ENCODE measurements at regions not wholly inside any gene's neighbourhood (a gene's known extent, or its start where the extent isn't known, plus 50 kb on each side); places are given as distances from the start of the nearest gene placed in this dataset.
"Not testable (repeated sequence)": the region's sequence is repeated elsewhere in the genome, so short reads cannot be mapped to it uniquely, and the experiment has no call there.

- Histone ChIP-seq H3K27me3 (no peaks in the 10 kb centered on the region), H3K27ac (no peak overlapping the region), H3K36me3 (no peaks in the 10 kb centered on the region), H3K4me1 (no peaks in the 10 kb centered on the region), H3K9me3 (no peaks in the 10 kb centered on the region), H3K4me3 (no peak overlapping the region)
- TF ChIP-seq POLR2AphosphoS5 (IDR thresholded peaks at IDR 0.05) (no peak), POLR2A (IDR thresholded peaks at IDR 0.05) (no peak)
- TF ChIP-seq, protein P1, sequence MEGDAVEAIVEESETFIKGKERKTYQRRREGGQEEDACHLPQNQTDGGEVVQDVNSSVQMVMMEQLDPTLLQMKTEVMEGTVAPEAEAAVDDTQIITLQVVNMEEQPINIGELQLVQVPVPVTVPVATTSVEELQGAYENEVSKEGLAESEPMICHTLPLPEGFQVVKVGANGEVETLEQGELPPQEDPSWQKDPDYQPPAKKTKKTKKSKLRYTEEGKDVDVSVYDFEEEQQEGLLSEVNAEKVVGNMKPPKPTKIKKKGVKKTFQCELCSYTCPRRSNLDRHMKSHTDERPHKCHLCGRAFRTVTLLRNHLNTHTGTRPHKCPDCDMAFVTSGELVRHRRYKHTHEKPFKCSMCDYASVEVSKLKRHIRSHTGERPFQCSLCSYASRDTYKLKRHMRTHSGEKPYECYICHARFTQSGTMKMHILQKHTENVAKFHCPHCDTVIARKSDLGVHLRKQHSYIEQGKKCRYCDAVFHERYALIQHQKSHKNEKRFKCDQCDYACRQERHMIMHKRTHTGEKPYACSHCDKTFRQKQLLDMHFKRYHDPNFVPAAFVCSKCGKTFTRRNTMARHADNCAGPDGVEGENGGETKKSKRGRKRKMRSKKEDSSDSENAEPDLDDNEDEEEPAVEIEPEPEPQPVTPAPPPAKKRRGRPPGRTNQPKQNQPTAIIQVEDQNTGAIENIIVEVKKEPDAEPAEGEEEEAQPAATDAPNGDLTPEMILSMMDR (IDR thresholded peaks at IDR 0.05) = no peak
- intact Hi-C loops (cut with DNase I; ENCODE audit: low total_unique reads) = no loop called here
- no peak for DNase-seq (ENCODE audit: low spot score in 2 of 2)
These were observed 1752.4 kb upstream of the CELF4 start for GRCh38 chr18:39318008-39318407.

GRCh38 chr18:39314595-39314994 is 1749.0 kb upstream of the CELF4 start:
- no peak for DNase-seq (ENCODE audit: low spot score in 2 of 2)
- intact Hi-C loops (cut with DNase I; ENCODE audit: low total_unique reads) = no loop called here

GRCh38 chr18:39313992-39314391 is 1748.4 kb upstream of the CELF4 start:
- H3K4me1 ChIP-seq = no peaks in the 10 kb centered on the region
- no peak overlapping the region for H3K4me3 ChIP-seq
- intact Hi-C loops (cut with DNase I; ENCODE audit: low total_unique reads) = no loop called here
- no peaks in the 10 kb centered on the region for H3K27me3 ChIP-seq
- H3K9me3 ChIP-seq = peaks cover 0 to 4% of the 10 kb centered on the region in 2 donors
- TF ChIP-seq POLR2AphosphoS5 (IDR thresholded peaks at IDR 0.05) = no peak
- no peak for TF ChIP-seq POLR2A (IDR thresholded peaks at IDR 0.05)
- TF ChIP-seq, protein P1 (IDR thresholded peaks at IDR 0.05) = no peak
- H3K27ac ChIP-seq = no peak overlapping the region
- H3K36me3 ChIP-seq = no peaks in the 10 kb centered on the region
- DNase-seq (ENCODE audit: low spot score in 2 of 2) = no peak

More at GRCh38 chr18:39314595-39314994, 1749.0 kb upstream of the CELF4 start:
- Histone ChIP-seq H3K9me3 (no peaks in the 10 kb centered on the region), H3K4me1 (no peaks in the 10 kb centered on the region), H3K27me3 (no peaks in the 10 kb centered on the region), H3K4me3 (no peak overlapping the region), H3K27ac (no peak overlapping the region), H3K36me3 (no peaks in the 10 kb centered on the region)
- TF ChIP-seq POLR2A (IDR thresholded peaks at IDR 0.05) (no peak), POLR2AphosphoS5 (IDR thresholded peaks at IDR 0.05) (no peak)
- TF ChIP-seq, protein P1 (IDR thresholded peaks at IDR 0.05) = no peak

- Histone ChIP-seq H3K4me1 (no peaks in the 10 kb centered on the region), H3K27me3 (no peaks in the 10 kb centered on the region), H3K27ac (no peak overlapping the region), H3K9me3 (peaks cover 0 to 7% of the 10 kb centered on the region in 2 donors), H3K36me3 (no peaks in the 10 kb centered on the region), H3K4me3 (no peak overlapping the region)
- DNase-seq (ENCODE audit: low spot score in 2 of 2) = no peak
- no peak for TF ChIP-seq POLR2AphosphoS5 (IDR thresholded peaks at IDR 0.05)
- TF ChIP-seq, protein P1 (IDR thresholded peaks at IDR 0.05) = no peak
- TF ChIP-seq POLR2A (IDR thresholded peaks at IDR 0.05) = no peak
- intact Hi-C loops (cut with DNase I; ENCODE audit: low total_unique reads) = no loop called here
These were observed 1745.6 kb upstream of the CELF4 start for GRCh38 chr18:39311111-39311712.

DNA sequence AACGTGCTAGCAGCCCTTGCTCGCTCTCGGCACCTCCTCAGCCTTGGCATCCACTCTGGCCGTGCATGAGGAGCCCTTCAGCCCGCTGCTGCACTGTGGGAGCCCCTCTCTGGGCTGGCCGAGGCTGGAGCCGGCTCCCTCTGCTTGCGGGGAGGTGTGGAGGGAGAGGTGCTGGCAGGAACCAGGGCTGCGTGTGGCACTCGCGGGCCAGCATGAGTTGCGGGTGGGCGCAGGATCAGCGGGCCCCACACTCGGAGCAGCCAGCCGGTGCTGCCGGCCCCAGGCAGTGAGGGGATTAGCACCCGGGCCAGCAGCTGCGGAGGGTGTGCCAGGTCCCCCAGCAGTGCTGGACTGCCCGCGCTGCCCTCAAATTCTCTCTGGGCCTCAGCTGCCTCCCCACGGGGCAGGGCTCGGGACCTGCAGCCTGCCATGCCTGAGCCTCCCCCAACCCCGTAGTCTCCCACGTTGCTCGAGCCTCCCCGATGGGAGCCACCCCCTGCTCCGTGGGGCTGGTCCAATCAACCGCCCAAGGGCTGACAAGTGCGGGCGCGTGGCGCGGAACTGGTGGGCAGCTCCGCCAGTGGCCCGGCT is 1743.4 kb upstream of the CELF4 start:
- DNase-seq (ENCODE audit: low spot score in 2 of 2); H3K9me3 ChIP-seq; H3K4me3 ChIP-seq; H3K27me3 ChIP-seq; intact Hi-C loops (cut with DNase I; ENCODE audit: low total_unique reads); H3K36me3 ChIP-seq; H3K27ac ChIP-seq; H3K4me1 ChIP-seq: not testable (repeated sequence)
